ENCODE measurements at regions not wholly inside any gene's neighbourhood (a gene's known extent, or its start where the extent isn't known, plus 50 kb on each side); places are given as distances from the start of the nearest gene placed in this dataset.
"Not testable (repeated sequence)": the region's sequence is repeated elsewhere in the genome, so short reads cannot be mapped to it uniquely, and the experiment has no call there.

GRCh38 chr22:25281675-25282345 is 62.4 kb downstream of the CRYBB2 start:
- in situ Hi-C loops (cut with MboI; ENCODE audit: low sequenced_read_pairs) = no loop called here

- in situ Hi-C loops (cut with MboI; ENCODE audit: low sequenced_read_pairs) = no loop called here
Measured at GRCh38 chr22:25282346-25282670, 62.9 kb downstream of the CRYBB2 start.

- in situ Hi-C loops (cut with MboI; ENCODE audit: low sequenced_read_pairs) = no loop called here
Measured at GRCh38 chr22:25282671-25283561, 63.5 kb downstream of the CRYBB2 start.

- in situ Hi-C loops (cut with MboI; ENCODE audit: low sequenced_read_pairs) = not testable (repeated sequence)
Measured at GRCh38 chr22:25288481-25288880, 69.0 kb downstream of the CRYBB2 start.

DNA sequence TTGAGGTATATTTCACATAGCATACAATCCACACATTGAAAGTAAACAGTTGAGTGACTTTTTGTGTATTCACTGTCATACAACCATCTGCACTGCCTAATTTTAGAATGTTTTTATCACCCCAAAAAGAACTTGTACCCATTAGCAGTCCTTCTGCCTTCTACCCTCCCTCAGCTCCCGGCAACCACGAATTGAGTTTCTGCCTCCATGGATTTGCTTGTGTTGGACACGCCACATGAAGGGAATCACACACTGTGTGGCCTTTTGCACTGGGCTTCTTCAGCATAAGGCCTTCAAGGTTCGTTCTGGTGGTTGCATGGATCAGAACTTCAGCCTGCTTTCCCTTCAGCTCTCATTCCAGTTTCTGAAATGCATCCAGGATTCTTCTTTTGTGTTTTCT is 82.5 kb downstream of the CRYBB2 start:
- in situ Hi-C loops (cut with MboI; ENCODE audit: low sequenced_read_pairs) = not testable (repeated sequence)

DNA sequence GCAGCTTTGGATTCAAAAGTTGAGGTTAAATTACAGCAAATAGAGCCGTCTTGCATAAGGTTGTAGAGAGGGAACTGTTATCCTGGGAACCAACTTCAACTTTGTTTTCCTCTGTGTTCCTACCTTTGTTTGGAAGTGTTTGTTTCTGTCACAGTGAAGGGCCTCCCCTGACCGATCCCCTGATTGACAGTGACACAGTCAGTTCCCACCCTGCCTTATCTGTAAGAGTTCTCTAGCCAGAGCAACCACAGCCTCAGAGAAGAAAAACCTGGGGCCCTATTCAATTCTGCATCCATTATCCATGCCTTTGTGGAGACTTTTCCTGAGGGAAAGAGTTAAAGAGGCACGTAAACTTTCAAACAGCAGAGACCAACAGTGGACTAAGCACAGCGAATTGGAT is 90.1 kb downstream of the CRYBB2 start:
- in situ Hi-C loops (cut with MboI; ENCODE audit: low sequenced_read_pairs) = not testable (repeated sequence)

DNA sequence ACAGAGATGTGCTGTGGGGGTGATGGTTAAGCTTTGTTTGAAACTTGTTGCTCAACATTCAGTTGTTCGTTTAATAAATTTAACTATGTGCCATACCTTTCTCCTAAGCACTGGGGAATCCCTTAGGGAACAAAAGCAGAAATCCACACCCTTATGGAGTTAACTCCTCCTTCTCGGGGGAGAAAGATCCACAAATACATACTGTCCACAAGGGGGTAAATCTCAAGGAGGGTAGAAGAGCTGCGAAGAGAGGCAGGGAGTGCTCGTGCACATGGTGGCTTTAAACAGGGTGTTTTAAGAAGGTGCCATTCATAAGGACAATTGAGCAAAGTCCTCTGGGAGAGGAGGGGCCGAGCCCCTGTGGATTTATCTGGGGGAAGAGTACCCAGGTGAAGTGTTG is 92.5 kb downstream of the CRYBB2 start:
- in situ Hi-C loops (cut with MboI; ENCODE audit: low sequenced_read_pairs) = not testable (repeated sequence)

- in situ Hi-C loops (cut with MboI; ENCODE audit: low sequenced_read_pairs) = no loop called here
Measured at GRCh38 chr22:25318081-25318823, 98.8 kb downstream of the CRYBB2 start.

DNA sequence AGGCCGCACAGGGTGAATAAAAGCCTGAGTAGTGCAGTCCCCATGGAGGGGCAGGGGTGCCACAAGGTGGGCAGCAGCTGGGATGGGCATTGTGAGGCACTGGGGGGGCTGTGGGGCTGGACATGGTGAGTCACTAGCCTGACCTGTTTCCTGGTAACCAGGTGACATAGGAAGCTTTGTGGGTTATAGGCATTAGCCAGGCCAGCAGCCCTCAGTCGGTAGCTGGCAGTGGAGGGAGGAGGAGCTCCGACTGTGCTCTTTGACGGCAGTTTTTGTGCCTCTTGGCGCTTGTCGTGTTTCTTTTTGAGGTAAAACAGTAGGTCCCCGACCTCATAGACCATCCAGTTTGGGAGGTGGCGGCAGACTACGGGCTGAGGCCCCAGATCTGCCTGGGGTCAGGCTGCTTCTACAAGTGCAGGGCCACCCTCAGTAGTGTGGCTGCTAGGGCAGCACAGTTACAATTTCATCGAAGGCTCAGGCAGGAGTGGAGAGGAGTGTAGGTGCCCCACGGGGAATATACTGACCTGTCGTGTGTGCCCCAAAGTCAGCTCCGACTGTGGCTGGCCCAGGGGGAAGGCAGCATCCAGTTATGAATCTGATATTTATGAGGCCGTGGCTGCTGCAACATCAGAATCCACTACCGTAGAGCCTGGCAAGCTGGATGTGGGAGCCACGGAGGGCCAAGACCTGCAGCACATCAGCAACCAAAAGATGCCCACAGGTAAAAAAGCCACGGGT is 107.7 kb downstream of the CRYBB2 start:
- in situ Hi-C loops (cut with MboI; ENCODE audit: low sequenced_read_pairs) = no loop called here

DNA sequence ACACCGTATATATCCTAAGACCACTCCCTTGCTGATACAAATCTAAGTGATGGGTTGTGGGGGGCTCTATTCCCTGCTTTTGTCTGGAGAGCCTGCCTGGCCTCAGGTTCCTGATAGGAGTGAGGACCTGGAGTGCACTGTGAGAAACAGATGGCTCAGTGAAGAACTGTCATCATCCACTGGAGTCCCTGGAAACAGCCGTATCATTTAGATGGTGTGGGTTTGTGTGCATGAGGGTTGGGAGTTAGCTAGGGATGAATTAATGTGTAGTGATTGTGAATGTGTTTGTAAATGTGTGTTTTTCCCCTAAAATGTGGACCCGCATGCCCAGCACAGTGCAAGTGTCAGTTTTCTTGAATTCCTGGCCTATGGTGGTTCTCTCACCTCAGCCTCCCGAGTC is 111.6 kb downstream of the CRYBB2 start:
- in situ Hi-C loops (cut with MboI; ENCODE audit: low sequenced_read_pairs) = no loop called here

DNA sequence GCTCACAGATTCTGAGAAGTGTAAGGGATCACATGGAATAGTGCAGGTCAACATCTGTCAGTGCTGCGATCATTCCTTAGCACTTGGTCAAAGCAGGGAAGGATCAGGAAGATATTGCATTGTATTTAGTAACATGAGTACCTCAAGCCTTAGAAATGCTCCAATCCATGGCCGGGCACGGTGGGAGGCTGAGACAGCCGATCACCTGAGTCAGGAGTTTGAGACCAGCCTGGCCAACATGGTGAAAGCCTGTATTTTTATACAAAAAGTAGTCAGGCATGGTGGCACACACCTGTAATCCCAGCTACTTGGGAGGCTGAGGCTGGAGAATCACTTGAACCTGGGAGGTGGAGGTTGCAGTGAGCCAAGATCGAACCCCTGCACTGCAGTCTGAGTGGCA is 112.5 kb downstream of the CRYBB2 start:
- in situ Hi-C loops (cut with MboI; ENCODE audit: low sequenced_read_pairs) = not testable (repeated sequence)

DNA sequence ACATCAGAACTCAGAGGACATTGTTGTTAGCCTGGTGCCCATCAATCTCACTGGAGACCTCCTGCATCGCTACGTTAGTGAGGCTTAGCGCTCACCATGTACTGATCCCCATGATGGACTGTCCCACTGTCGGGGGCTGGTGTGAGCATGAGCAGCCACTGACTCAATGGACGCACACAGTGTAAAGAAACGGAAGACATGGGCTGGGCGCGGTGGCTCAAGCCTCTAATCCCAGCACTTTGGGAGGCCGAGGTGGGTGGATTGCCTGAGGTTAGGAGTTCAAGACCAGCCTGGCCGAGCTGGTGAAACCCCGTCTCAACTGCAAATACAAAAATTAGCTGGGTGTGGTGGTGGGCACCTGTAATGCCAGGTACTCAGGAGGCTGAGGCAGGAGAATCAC is 112.9 kb downstream of the CRYBB2 start:
- in situ Hi-C loops (cut with MboI; ENCODE audit: low sequenced_read_pairs) = no loop called here

- in situ Hi-C loops (cut with MboI; ENCODE audit: low sequenced_read_pairs) = no loop called here
Measured at GRCh38 chr22:25334162-25334490, 114.7 kb downstream of the CRYBB2 start.

DNA sequence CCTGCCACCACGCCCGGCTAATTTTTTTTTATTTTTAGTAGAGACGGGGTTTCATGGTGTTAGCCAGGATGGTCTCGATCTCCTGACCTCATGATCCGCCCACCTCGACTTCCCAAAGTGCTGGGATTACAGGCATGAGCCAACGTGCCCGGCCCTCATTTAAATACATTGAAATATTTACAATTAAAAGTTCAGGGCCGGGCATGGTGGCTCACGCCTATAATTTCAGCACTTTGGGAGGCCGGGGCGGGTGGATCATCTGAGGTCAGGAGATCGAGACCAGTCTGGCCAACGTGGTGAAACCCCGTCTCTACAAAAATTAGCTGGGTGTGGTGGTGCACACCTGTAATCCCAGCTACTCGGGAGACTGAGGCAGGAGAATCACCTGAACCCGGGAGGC is 115.2 kb downstream of the CRYBB2 start:
- in situ Hi-C loops (cut with MboI; ENCODE audit: low sequenced_read_pairs) = not testable (repeated sequence)

DNA sequence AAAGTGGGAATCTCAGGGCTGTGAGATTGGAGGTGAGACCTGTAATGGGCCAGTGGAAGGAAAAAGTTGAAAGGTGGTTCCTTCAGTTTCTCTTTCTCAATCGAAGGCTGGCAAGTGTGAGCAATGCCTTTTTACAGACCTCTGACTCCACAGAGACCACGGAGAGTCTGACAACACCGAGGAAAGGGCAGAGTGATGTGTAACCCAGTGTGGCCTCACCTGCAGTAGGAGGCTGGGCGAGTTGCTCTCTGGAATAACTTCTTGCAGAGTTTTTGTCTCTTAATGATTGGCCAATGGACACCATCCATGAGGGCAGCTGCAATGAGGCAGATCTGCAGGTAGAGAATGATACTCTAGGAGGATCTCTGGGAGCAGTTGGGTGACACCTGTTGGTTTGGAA is 115.8 kb downstream of the CRYBB2 start:
- in situ Hi-C loops (cut with MboI; ENCODE audit: low sequenced_read_pairs) = not testable (repeated sequence)

GRCh38 chr22:25340536-25340935 is 121.1 kb downstream of the CRYBB2 start:
- in situ Hi-C loops (cut with MboI; ENCODE audit: low sequenced_read_pairs) = not testable (repeated sequence)

GRCh38 chr22:25344366-25344765 is 124.9 kb downstream of the CRYBB2 start:
- in situ Hi-C loops (cut with MboI; ENCODE audit: low sequenced_read_pairs) = not testable (repeated sequence)

DNA sequence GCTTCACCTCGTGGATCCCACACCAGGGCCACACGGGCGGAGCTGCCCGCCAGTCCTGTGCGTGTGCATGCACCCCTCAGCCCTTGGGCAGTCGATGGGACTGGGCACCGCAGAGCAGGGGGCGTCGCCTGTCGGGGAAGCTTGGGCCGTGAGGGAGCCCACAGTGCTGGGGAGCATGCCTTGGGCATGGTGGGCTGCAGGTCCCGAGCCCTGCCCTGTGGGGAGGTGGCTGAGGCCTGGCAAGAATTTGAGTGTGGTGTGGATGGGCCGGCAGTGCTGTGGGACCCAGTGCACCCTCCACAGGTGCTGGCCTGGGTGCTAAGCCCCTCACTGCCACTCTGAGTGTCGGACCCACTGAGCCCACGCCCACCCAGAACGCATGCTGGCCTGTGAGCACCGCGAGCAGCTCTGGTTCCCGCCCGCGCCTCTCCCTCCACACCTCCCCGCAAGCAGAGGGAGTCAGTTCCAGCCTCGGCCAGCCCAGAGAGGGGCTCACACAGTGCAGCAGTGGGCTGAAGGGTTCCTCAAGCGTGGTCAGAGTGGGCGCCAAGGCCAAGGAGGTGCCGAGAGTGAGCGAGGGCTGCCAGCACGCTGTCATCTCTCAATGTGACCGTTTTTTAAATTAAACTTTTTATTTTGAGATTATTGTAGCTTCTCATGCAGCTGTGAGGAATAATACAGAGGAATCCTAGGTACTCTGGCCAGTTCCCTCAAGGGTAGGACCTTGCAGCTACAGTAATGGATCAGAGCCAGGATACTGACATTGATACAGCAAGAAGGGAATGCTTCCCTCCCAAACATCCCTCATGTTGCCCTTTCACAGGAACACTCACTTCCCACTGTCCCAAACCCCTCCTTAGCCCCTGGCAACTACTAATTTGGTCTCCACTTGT is 127.7 kb downstream of the CRYBB2 start:
- in situ Hi-C loops (cut with MboI; ENCODE audit: low sequenced_read_pairs) = no loop called here

DNA sequence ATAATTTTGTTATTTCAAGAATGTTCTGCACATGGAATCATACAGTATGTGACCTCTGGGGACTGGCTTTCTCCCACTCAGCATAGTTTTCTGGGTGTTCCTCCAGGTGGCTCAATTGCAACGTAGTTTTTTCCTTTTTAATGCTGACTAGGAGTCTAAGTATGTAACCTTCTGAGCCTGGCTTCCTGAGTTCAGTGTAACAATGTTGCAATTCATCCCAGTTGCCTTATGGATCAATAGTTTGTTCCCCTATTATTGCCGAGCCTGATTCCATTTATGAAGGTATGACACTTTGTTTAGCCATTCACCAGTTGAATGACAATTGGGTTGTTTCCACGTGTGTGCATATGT is 128.3 kb downstream of the CRYBB2 start:
- in situ Hi-C loops (cut with MboI; ENCODE audit: low sequenced_read_pairs) = no loop called here

DNA sequence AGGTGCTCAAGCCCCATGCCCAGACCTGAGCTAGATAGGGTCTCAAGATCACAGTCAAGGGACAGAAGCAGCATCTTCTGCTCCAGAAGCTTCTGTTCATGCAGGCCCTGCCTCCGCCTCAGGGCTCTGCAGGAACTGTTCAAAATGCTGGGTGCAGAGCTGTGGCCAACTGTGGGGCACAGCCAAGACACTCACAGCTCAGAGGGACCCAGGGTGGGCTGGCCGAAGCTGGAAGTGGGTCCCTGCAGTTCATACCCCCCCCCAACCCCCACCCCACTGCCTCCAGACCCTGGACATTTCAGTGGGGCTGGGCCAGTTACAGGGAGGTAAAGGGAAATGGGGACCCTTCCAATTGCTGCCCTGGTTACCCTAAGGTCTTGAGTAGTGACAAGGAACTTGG is 129.0 kb downstream of the CRYBB2 start:
- in situ Hi-C loops (cut with MboI; ENCODE audit: low sequenced_read_pairs) = no loop called here
